Thymus (tissue), 11 donors: ENCODE measurements at regions not wholly inside any gene's neighbourhood (a gene's known extent, or its start where the extent isn't known, plus 50 kb on each side); places are given as distances from the start of the nearest gene placed in this dataset.

Source experiments
- DNase-seq, 9 donors: peaks; one replicate each; pipeline ENCODE4 v3.0.0-alpha.2; 2013; ENCODE audit warnings: low spot score in 9 of 9, low read depth in 6 of 9, missing footprints in 1 of 9
- H3K27ac ChIP-seq, 2 donors: one replicate each; pipeline ENCODE4 v1.5.1; 2013; ENCODE audit warnings: control low read depth in 1 of 2, low read depth in 1 of 2, low read length in 1 of 2, mild to moderate bottlenecking in 1 of 2, moderate library complexity in 1 of 2
- H3K27me3 ChIP-seq, 2 donors: one replicate each; pipeline ENCODE4 v1.5.1; 2013; ENCODE audit warnings: low read length in 1 of 2; ENCODE audit not compliant: control insufficient read depth in 2 of 2, insufficient read depth in 1 of 2
- H3K36me3 ChIP-seq, 2 donors: one replicate each; pipeline ENCODE4 v1.5.1; 2013; ENCODE audit warnings: low read length in 1 of 2, mild to moderate bottlenecking in 1 of 2, moderate library complexity in 1 of 2; ENCODE audit not compliant: control insufficient read depth in 2 of 2, insufficient read depth in 2 of 2
- H3K4me1 ChIP-seq, 2 donors: one replicate each; pipeline ENCODE4 v1.5.1; 2013; ENCODE audit warnings: low read length in 2 of 2; ENCODE audit not compliant: control insufficient read depth in 2 of 2, insufficient read depth in 2 of 2
- H3K4me3 ChIP-seq, 2 donors: one replicate each; pipeline ENCODE4 v1.5.1; 2013; ENCODE audit warnings: low read length in 2 of 2, control low read depth in 1 of 2, mild to moderate bottlenecking in 1 of 2
- H3K9me3 ChIP-seq, 2 donors: one replicate each; pipeline ENCODE4 v1.5.1; 2013; ENCODE audit warnings: low read length in 1 of 2, mild to moderate bottlenecking in 1 of 2; ENCODE audit not compliant: control insufficient read depth in 2 of 2, insufficient read depth in 1 of 2
- WGBS: extraction: QIAGEN DNeasy Blood & Tissue Kit; methylation state at CpG from one replicate; pipeline ENCODE4 v1.1.7; 2013; 5-methylcytosine and 5-hydroxymethylcytosine counted together
- donor health status: healthy.

DNA sequence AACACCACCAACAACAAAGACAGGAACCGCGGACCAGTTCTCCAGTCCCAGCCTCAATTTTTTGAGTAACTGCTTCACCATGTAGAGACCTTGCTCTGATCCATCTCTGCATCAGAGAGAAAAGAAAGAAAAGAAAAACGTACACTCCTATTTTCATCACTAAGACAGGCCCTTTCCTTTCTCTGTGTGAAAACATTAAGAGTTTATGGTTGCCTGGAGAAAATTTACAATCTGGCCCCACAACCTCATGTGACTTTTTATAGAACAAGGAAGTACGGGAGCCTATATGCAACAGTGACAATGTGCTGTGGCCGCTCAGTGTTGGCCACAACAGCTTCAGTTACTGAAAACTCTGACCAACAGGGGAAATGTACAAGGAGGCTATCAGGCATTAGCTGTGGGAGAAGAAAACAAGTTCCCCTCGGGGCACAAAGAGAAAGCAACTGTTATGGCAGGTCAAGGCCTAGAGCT is 272.9 kb upstream of the PTGER4 start:
- peak overlapping the region; percentile 95 to 97 for H3K27ac ChIP-seq
- peaks cover 24 to 71% of the 10 kb centered on the region in 2 donors for H3K4me1 ChIP-seq
- 55% methylated on average over 6 of the region's 6 CpGs for WGBS
- no peaks in the 10 kb centered on the region for H3K36me3 ChIP-seq
- H3K9me3 ChIP-seq, result peaks cover 0 to 2% of the 10 kb centered on the region in 2 donors
- H3K27me3 ChIP-seq, result no peaks in the 10 kb centered on the region
- peak in 3 of 9 donors; percentile 40 to 75 (median 48) for DNase-seq
- H3K4me3 ChIP-seq, result no peak overlapping the region

DNA sequence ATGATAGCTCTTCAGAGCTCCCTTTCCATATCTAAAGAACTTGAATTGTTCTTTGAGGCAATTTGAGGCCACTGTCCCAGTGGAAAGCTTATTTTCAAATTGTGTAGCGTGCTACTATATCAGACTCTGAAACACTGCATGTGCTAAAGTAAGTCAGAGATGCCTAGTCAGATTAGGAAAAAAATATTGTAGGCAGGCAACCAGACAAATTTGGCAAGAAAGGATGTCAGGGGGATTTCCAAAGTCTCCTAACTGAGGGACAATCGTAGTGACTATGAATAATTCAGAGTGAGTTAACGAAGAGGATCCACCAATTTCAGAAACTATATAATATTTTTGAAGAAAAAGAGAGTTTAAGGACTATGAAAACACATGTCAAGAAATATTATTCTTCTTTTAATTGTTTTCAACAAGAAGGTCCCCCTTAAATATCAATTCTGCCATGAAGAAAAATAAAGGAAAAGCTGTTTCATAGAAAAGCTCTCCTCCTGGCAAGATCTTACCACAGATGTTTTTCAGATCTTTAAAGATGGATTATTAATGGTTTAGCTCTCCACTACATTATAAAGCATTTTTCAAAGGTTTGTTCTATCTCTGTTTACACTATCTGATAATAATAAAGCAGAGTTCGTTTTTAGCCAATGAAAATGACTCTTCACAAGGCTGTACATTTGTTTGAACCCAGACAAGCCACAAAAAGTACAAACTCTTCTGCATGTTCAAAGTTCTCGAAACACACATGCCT is 273.5 kb upstream of the PTGER4 start:
- no peak overlapping the region for H3K4me3 ChIP-seq
- DNase-seq, result peak in 1 of 9 donors; percentile 51
- H3K4me1 ChIP-seq, result peaks cover 21 to 69% of the 10 kb centered on the region in 2 donors

DNA sequence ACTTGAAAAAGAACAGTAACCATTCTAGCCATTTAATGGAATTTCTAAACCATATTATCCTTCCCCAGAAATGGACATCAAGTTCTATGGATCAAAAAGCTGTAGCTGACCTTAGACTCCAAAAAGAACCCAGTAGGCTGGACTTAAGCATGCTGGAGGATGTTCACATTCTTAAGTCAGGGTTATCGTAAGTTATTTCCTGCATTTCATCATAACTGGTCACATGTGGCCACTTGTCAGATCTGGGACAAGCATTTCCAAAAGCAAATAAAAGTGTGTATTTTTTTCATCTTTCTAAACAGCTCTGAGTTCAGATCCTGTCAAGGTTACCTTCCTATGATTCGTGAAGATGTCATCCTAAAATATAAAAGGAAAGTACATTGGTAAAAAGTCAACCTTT is 274.5 kb upstream of the PTGER4 start:
- peaks cover 18 to 61% of the 10 kb centered on the region in 2 donors for H3K4me1 ChIP-seq
- 88% methylated on average over 2 of the region's 2 CpGs for WGBS
- DNase-seq, result no peak
- H3K9me3 ChIP-seq, result no peaks in the 10 kb centered on the region
- no peak overlapping the region for H3K4me3 ChIP-seq
- no peaks in the 10 kb centered on the region for H3K27me3 ChIP-seq
- no peaks in the 10 kb centered on the region for H3K36me3 ChIP-seq
- H3K27ac ChIP-seq, result peak overlapping the region; percentile 1 to 97

More for the DNA sequence above, 273.5 kb upstream of the PTGER4 start:
- Histone ChIP-seq H3K27ac (peak overlapping the region; percentile 95 to 97), H3K9me3 (no peaks in the 10 kb centered on the region), H3K27me3 (no peaks in the 10 kb centered on the region), H3K36me3 (no peaks in the 10 kb centered on the region)
- WGBS, result 58% methylated on average over 5 of the region's 5 CpGs

DNA sequence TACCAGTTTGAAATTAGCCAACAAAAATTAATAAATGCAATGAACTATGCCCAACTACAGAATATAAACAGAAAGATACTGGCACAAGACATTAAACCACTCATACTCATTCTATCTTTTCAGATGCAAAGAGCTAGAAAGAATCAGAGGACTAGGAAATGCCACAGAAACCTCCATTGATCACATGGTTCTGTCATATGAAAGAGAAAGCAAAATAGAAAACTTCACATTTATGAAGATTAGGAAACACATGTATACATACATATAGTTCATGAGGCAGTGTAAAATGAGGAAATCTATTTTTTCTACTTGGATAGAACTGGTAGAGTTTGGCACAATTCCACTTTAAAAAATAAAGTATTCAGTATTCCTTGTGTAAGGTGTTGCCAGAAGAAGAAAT is 275.1 kb upstream of the PTGER4 start:
- DNase-seq, result peak in 1 of 9 donors; percentile 79
- no peaks in the 10 kb centered on the region for H3K36me3 ChIP-seq
- peak overlapping the region; percentile 58 to 77 for H3K27ac ChIP-seq
- H3K4me3 ChIP-seq, result no peak overlapping the region
- no peaks in the 10 kb centered on the region for H3K27me3 ChIP-seq
- H3K9me3 ChIP-seq, result no peaks in the 10 kb centered on the region
- H3K4me1 ChIP-seq, result peaks cover 17 to 56% of the 10 kb centered on the region in 2 donors

DNA sequence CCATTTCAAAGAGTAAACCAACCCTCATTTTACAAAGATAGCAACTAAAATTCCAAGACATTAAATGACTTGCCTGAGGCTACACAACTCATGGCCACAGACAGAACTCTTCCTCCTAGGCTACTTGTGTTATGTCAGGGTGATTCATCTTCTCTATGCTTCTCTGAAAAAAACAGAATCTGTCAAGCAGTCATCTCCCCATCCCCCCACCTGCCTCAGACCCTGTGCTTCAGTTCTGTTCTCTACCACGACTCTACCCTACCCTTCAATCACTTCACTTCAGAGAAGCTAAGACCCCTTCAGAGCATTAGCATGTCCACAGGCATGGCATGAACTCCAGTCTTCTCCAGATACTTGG is 277.7 kb upstream of the PTGER4 start:
- peak in 3 of 9 donors; percentile 47 to 73 (median 60) for DNase-seq
- 32% methylated on average over 1 of the region's 1 CpG for WGBS
- H3K4me3 ChIP-seq, result no peak overlapping the region

DNA sequence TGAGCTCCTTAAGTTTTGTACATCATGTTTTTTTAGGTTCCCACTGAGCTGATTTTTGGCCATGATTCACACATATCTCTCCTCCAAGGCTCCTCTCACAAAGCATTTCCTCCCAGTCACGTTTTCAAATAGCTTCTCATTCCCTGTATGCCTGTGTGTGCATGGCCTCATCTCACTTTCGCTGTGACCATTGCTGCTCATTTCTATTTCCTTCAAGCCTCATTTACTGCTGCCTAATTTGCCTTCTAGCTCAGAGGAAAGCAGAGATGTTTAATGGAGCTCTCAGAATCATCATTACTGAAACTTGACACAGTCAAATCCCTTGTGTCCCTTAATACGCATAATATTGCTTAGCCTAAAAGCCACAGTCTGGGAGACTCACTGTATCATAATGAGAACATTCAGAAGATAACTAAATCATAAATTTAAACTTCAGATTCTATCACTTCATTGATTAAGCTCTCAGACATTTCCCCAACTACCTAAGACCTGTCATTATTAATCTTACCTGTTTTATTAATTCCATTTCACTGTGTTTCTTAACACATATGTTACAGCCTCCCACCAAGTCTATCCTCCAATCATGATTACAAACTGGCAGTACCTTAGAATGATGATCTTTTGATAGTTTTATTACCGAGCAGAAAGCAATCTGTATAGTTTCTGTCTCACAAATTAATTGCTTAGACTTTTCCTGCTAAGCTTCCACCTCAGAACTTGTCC is 278.3 kb upstream of the PTGER4 start:
- Histone ChIP-seq H3K9me3 (no peaks in the 10 kb centered on the region), H3K4me3 (no peak overlapping the region), H3K27ac (no peak overlapping the region), H3K36me3 (no peaks in the 10 kb centered on the region), H3K27me3 (no peaks in the 10 kb centered on the region), H3K4me1 (peaks cover 0 to 30% of the 10 kb centered on the region in 2 donors)
- 83% methylated on average over 4 of the region's 4 CpGs for WGBS
- DNase-seq, result no peak

More for the DNA sequence above, 277.7 kb upstream of the PTGER4 start:
- Histone ChIP-seq H3K4me1 (peaks cover 5 to 35% of the 10 kb centered on the region in 2 donors), H3K27ac (no peak overlapping the region), H3K9me3 (no peaks in the 10 kb centered on the region), H3K27me3 (no peaks in the 10 kb centered on the region), H3K36me3 (no peaks in the 10 kb centered on the region)

DNA sequence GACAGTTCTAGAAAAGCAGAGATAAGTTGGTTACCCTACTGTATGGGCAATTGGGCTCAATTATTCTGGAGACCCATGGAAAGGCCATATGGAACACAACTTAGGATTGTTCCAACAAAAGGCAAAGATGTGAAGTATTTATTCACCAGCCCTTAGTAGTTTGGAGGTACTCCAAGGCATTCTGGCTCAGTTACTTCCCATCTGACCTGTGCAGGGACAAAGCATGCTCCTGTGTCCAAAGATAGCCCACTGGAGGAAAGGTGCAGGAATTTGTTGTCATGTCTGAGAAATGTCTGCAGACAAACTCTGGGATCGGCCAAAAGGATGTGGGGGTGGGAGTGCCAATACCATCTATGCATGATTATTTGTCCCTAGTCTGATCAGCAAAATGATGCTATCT is 279.5 kb upstream of the PTGER4 start:
- 95% methylated on average over 1 of the region's 1 CpG for WGBS
- no peaks in the 10 kb centered on the region for H3K36me3 ChIP-seq
- no peak for DNase-seq
- H3K4me3 ChIP-seq, result no peak overlapping the region
- no peaks in the 10 kb centered on the region for H3K9me3 ChIP-seq
- H3K4me1 ChIP-seq, result peaks cover 0 to 21% of the 10 kb centered on the region in 2 donors
- no peaks in the 10 kb centered on the region for H3K27me3 ChIP-seq
- no peak overlapping the region for H3K27ac ChIP-seq

DNA sequence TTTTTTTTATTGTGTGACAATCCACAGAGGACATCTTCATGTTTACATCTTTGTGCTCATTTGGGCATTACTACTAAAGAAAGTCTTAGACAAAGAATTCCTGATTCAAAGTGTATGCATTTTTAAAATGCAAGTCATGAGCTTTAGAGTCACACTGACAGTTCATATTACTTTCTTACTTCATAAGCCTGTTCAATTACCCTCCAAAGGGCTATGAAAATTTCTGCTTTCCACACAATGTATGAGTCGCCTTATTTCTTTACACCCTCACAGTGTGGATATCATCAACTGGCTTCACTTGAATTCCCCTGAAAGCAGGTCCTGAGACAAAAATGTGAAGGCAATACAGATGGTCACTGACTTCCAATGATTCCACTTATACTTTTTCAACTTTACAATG is 280.4 kb upstream of the PTGER4 start:
- H3K4me1 ChIP-seq, result peaks cover 0 to 14% of the 10 kb centered on the region in 2 donors
- no peaks in the 10 kb centered on the region for H3K27me3 ChIP-seq
- no peaks in the 10 kb centered on the region for H3K36me3 ChIP-seq
- WGBS, result 96% methylated on average over 1 of the region's 1 CpG
- no peak for DNase-seq
- no peaks in the 10 kb centered on the region for H3K9me3 ChIP-seq
- H3K4me3 ChIP-seq, result no peak overlapping the region
- no peak overlapping the region for H3K27ac ChIP-seq

DNA sequence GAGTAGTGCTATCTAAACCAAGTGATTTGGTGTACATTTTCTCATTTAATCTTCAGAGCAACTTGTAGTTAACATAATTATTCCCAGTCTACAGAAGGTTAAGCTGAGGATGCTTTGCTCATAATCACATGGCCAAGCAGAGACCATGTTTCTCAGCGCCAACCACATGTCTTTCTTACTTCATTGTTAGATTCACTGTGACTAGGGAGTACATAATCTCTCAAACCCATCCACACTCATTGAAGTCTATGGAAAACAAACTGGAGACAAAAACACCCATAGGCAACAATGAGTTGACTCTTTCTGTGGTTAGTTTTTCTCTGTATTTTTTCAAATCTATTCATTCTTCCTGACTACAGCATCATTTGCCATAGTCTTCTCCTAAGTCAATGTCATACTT is 281.7 kb upstream of the PTGER4 start:
- Histone ChIP-seq H3K27ac (no peak overlapping the region), H3K27me3 (no peaks in the 10 kb centered on the region), H3K4me1 (peaks cover 0 to 8% of the 10 kb centered on the region in 2 donors), H3K9me3 (no peaks in the 10 kb centered on the region), H3K36me3 (no peaks in the 10 kb centered on the region), H3K4me3 (no peak overlapping the region)
- no peak for DNase-seq
- 99% methylated on average over 1 of the region's 1 CpG for WGBS
